Caki2 (cell line): ENCODE measurements at regions not wholly inside any gene's neighbourhood (a gene's known extent, or its start where the extent isn't known, plus 50 kb on each side); places are given as distances from the start of the nearest gene placed in this dataset.

Experiments used
- DNase-seq: peaks from one replicate; pipeline ENCODE4 v3.0.0-alpha.2; 2015; ENCODE audit warnings: low read depth
- in situ Hi-C: cut with HindIII; loops from 2 replicates; pipeline ENCODE4 v1.10.0; 2016; ENCODE audit warnings: low sequenced_read_pairs, low pct_unique_long_range_greater_than_20kb, mixed read lengths

DNA sequence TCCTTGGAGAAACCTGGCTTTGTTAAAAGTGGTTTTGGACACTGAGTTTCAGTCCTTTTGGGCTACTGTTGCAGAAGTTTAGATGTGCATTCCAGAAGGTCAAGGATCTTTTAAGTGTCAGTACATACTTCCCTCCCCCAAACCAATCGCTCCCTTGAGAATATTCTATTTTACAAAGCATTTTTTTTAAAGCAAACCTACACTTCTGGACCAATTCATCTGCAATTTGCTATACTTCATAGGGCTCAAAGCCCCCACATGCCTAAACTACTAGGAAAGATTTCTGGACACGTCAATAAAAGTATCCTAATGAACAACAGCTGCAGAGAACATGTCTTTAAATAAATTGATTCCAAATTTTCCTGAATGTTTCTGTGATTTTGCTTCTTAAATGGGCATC is 157.6 kb downstream of the RDH14 start:
- in situ Hi-C loops, result no loop called here
- no peak for DNase-seq

GRCh38 chr2:18401471-18401870 is 159.0 kb downstream of the RDH14 start:
- in situ Hi-C loops, result no loop called here
- DNase-seq, result no peak

DNA sequence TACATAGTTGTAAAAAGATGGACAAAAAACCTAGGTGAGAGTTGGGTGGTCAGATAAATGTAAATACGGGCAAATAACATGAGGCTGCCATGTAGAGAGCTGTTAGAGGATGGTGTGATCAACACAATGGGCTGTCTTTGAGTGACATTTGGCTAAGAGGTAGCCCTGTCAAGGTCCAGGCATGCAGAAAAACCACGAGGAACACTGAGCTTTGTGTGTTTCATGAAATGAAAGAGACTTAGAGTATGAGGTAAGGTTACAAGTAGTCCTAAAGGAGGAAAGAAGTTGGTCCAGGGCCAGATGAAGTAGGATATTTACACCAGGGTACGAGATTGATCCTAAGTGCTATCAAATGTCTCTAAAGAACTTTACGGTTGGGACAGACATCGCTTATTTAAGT is 160.9 kb downstream of the RDH14 start:
- in situ Hi-C loops, result no loop called here
- DNase-seq, result no peak

GRCh38 chr2:18398833-18399232 is 161.6 kb downstream of the RDH14 start:
- no peak for DNase-seq
- in situ Hi-C loops, result no loop called here

- no peak for DNase-seq
- in situ Hi-C loops, result no loop called here
Observed at GRCh38 chr2:18396329-18397010, 164.0 kb downstream of the RDH14 start.

DNA sequence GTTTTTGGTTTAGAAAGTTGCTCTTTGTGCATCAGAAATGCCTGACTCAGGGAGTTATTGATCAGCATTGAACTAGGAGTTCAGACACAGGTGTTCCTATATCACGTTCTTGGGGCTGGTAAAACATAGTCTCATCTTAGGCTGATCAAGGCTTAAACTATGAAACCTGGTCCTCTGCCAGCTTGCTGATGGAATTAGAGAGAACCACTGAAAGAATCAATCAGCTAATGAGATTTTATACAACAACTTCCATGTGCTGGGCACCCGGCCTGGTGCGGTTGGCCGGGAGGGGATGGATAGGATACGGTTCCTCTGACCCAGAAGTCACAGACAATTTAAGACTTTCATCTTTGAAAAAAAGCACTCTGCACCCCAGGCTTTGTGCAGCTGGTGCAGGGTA is 164.9 kb downstream of the RDH14 start:
- no peak for DNase-seq
- in situ Hi-C loops, result no loop called here

GRCh38 chr2:18387441-18388206 is 172.8 kb downstream of the RDH14 start:
- in situ Hi-C loops, result no loop called here
- peak; percentile 62 for DNase-seq

DNA sequence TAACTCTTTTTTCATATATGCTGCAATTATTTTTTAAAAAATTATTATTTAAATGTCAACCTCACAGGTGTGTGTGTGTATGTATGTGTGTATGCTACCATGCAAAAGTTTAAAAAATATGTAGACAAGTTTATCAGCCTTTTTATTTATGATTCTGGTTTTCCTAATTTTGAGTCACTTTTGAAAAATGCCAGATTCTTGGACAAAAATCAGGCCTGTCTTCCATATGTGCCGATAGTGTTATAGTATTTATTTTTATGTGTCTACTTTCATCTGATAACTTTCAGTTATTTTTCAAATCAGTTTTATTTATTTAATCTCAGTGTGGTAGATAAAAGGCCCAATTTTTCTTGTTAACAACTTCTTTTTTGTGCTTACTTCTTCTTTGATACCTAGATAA is 176.2 kb downstream of the RDH14 start:
- in situ Hi-C loops, result no loop called here
- no peak for DNase-seq

DNA sequence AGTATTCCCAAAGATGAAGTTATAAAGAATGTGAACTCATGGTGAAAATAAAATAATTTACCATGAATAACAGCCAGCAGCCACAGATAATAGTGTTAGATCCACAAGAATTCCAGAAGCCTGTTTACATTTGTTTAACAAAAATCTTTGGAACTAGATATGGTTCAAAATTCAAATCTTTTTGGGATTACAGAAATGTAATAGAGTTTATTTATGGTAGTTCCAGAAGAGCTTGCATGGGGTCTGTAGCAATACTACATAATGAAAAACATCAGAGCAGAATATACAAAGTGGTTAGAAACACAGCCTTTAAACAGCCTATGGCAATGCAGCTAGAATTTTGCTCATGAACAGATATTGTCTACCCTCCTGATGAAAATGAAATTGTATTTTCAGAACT is 179.1 kb downstream of the RDH14 start:
- in situ Hi-C loops, result no loop called here

GRCh38 chr2:18380321-18380720 is 180.1 kb downstream of the RDH14 start:
- in situ Hi-C loops, result no loop called here
- no peak for DNase-seq

More for the DNA sequence above, 179.1 kb downstream of the RDH14 start:
- no peak for DNase-seq

DNA sequence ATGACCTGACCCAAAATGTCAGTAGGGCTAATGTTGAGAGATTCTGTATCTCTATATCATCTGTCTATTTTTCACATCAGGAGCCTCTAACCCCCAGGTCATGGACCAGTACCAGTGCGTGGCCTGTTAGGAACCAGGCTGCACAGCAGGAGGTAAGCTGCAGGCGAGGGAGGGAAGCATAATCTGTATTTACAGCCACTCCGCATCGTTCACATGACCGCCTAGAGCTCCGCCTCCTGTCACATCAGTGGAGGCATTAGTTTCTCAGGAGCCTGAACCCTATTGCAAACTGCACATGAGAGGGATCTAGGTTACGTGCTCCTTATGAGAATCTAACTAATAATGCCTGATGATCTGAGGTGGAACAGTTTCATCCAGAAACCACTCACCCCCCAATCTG is 180.6 kb downstream of the RDH14 start:
- no peak for DNase-seq
- in situ Hi-C loops, result no loop called here

DNA sequence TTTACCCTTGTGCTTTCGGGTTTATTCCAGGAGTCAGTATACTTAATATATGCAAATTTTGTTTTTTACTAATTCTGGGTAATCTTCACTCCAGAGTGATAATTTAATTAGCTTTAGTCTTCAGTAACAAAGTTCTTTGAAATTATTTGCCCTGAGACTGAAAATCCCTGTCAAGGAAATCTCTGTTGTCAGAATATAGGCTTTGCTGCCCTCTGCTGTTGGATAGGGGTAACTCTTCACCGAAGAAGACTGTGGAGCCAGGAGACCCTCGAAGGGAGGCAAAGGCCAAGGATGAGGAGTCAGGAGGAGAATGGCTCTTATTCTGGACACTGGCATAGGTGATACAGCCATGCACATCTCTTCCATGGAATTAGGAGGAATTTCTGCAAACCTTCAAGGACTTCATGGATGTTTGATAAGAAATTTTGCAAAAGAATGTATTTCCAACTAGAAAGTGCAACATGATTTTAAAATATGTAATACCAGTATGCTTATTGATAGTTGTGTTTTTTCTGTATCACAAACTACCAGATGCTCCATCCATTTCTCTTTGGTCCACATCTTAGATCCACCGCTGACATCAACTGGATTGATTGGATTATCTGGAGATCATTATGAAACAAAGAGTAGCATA is 182.3 kb downstream of the RDH14 start:
- peak; percentile 35 for DNase-seq
- in situ Hi-C loops, result no loop called here

GRCh38 chr2:18376936-18377335 is 183.5 kb downstream of the RDH14 start:
- in situ Hi-C loops, result no loop called here
- DNase-seq, result no peak

DNA sequence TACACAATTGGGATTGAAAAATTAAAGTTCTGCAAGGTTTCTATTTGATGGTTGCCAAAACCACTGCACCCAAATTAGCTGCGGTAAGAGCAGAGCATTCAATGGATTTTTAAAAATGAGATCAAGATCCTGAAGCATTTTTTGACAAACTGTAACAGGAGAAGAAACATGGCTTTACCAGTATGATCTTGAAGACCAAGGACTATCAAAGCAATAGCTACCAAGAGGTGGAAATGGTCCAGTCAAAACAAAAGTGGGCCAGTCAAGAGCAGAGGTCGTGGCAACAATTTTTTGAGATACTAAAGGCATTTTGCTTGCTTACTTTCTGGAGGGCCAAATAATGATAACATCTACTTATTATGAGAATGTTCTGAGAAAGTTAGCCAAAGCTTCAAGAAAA is 186.8 kb downstream of the RDH14 start:
- no peak for DNase-seq
- in situ Hi-C loops, result no loop called here

- in situ Hi-C loops, result no loop called here
- DNase-seq, result no peak
Observed at GRCh38 chr2:18373081-18373480, 187.4 kb downstream of the RDH14 start.

DNA sequence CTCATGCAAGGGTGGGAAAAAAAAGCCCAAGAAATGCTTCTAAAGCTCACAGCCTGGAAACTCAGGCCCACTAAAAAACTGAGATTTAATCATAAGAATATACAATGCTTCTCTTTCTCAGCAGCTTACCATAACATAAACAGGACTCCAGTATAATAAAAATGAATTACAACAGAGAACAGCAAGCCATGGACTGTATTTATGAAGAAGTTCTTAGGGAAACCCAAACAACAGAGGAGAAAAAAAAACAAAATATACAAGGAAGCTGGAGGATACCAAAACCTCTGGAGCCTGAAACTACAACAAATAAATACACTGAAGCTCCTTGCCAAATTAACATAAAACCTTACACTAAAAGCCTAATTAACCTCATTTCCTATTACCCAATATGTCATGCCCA is 187.8 kb downstream of the RDH14 start:
- in situ Hi-C loops, result no loop called here

GRCh38 chr2:18369760-18370159 is 190.7 kb downstream of the RDH14 start:
- in situ Hi-C loops, result no loop called here

More for the DNA sequence above, 187.8 kb downstream of the RDH14 start:
- no peak for DNase-seq

DNA sequence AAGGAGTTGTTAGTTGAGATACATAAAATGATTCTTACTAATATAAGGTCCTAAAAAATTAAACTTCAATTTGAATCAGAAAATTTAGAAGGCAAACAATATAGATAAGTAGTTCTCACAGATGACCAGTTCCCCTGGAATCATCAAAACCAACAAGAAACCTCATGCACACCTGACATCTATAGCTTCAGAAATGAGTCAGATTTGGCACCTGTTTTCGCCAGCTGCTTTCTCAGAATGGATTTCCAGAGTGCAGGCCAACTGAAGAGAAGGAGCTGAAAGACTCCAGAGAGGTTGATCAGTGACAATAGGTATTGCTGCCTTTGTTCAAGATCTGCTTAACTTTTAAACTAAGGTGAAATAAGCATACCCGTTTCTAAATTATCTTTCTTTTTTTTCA is 192.4 kb downstream of the RDH14 start:
- in situ Hi-C loops, result no loop called here
- no peak for DNase-seq

More at GRCh38 chr2:18369760-18370159, 190.7 kb downstream of the RDH14 start:
- no peak for DNase-seq

DNA sequence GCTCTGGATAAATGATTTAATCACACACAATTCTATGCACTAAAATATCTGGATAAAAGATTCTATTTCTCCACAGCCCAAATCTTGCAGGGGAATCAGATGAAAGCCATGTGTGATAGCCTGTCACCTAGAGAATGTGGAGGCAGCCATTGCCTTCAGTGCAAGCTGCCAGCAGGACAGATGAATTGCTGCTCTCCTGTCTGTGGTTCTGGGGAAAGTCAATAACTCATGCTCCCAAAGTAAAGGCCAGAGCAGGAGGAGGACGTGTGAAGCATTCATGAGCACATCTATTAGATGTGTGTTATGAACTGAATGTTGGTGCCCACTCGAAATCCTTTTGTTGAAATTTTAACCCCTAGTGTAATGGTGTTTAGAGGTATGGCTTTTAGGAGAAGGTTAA is 195.1 kb downstream of the RDH14 start:
- in situ Hi-C loops, result no loop called here

More for the DNA sequence above, 195.1 kb downstream of the RDH14 start:
- DNase-seq, result no peak
